OCI-LY7 (cell line): ENCODE measurements at regions not wholly inside any gene's neighbourhood (a gene's known extent, or its start where the extent isn't known, plus 50 kb on each side); places are given as distances from the start of the nearest gene placed in this dataset.
"Not testable (repeated sequence)": the region's sequence is repeated elsewhere in the genome, so short reads cannot be mapped to it uniquely, and the experiment has no call there.

Experiments
- BruUV-seq: library from RNA; stranded (reverse); fragments of 400-500 nt; replicated peaks from 2 replicates; lab custom pipeline; 2021; lab: Mats Ljungman, UMichigan
- CTCF ChIA-PET: fragments of 300-600 bp; sonication (Branson Sonifier 250); formaldehyde crosslinking; loops from one replicate; lab custom pipeline; 2022; ENCODE audit warnings: antibody characterized with exemption; ENCODE audit not compliant: unreplicated experiment; lab: Charles Lee
- POLR2A ChIA-PET: fragments of 300-600 bp; sonication (Branson Sonifier 250); formaldehyde crosslinking; loops from one replicate; lab custom pipeline; 2022; ENCODE audit warnings: antibody characterized with exemption; lab: Charles Lee
- DNase-seq: peaks from one replicate; pipeline ENCODE4 v3.0.0-alpha.2; 2015; ENCODE audit warnings: low spot score
- H2AFZ ChIP-seq: fragments of 200-600 bp; sonication (generic), shearing (Covaris generic); 2 replicates; pipeline ENCODE4 v1.6.1; 2014; ENCODE audit warnings: mild to moderate bottlenecking, antibody characterized with exemption, low read length, moderate library complexity
- H3K27ac ChIP-seq: fragments of 200-600 bp; sonication (generic); 2 replicates; pipeline ENCODE4 v1.5.1; 2014; ENCODE audit warnings: mixed run types, low read depth, mild to moderate bottlenecking, moderate library complexity, low read length, inconsistent platforms; ENCODE audit not compliant: poor library complexity, severe bottlenecking
- H3K36me3 ChIP-seq: fragments of 200-600 bp; sonication (generic); 2 replicates; pipeline ENCODE4 v1.6.1; 2014; ENCODE audit warnings: mild to moderate bottlenecking, antibody characterized with exemption, low read length, moderate library complexity, mixed read lengths; ENCODE audit not compliant: insufficient read depth
- H3K4me1 ChIP-seq: fragments of 200-600 bp; sonication (generic); 2 replicates; pipeline ENCODE4 v1.5.1; 2014; ENCODE audit warnings: mild to moderate bottlenecking, low read length; ENCODE audit not compliant: insufficient read depth, poor library complexity, severe bottlenecking
- H3K4me2 ChIP-seq: fragments of 200-600 bp; sonication (generic); 2 replicates; pipeline ENCODE4 v1.6.1; 2014; ENCODE audit warnings: mild to moderate bottlenecking, low read length
- H3K4me3 ChIP-seq: fragments of 200-600 bp; sonication (generic); 2 replicates; pipeline ENCODE4 v1.5.1; 2014; ENCODE audit warnings: mild to moderate bottlenecking, low read depth, low read length; ENCODE audit not compliant: poor library complexity, severe bottlenecking
- H3K79me2 ChIP-seq: fragments of 200-600 bp; sonication (generic); 2 replicates; pipeline ENCODE4 v1.6.1; 2016; ENCODE audit warnings: low read depth, mild to moderate bottlenecking, low read length, moderate library complexity, mixed read lengths; ENCODE audit not compliant: insufficient read depth
- H3K9me2 ChIP-seq: fragments of 200-600 bp; sonication (generic); 2 replicates; pipeline ENCODE4 v1.6.1; 2016; ENCODE audit warnings: mild to moderate bottlenecking, low read length, mixed read lengths; ENCODE audit not compliant: insufficient read depth
- H3K9me3 ChIP-seq: fragments of 200-600 bp; sonication (generic); 2 replicates; pipeline ENCODE4 v1.6.1; 2014; ENCODE audit warnings: mild to moderate bottlenecking, mixed run types, low read length, mixed read lengths
- H4K20me1 ChIP-seq: fragments of 200-600 bp; sonication (generic); 2 replicates; pipeline ENCODE4 v1.6.1; 2014; ENCODE audit warnings: mild to moderate bottlenecking, antibody characterized with exemption, low read length, moderate library complexity, mixed read lengths; ENCODE audit not compliant: insufficient read depth
- CTCF ChIP-seq: fragments of 200-600 bp; sonication (generic); conservative IDR thresholded peaks from 2 replicates; pipeline ENCODE4 v1.5.1; 2014; ENCODE audit warnings: mild to moderate bottlenecking, antibody characterized with exemption, low read length, moderate library complexity, mixed read lengths
- EZH2phosphoT487 ChIP-seq: fragments of 200-600 bp; sonication (generic); IDR thresholded peaks from 2 replicates; pipeline ENCODE4 v1.6.1; 2018; ENCODE audit warnings: low read depth, borderline replicate concordance, mild to moderate bottlenecking, mixed run types, antibody characterized with exemption, low read length, moderate library complexity, mixed read lengths
- intact Hi-C: fragments of 100-400 bp; cut with micrococcal nuclease; formaldehyde crosslinking; loops from one replicate; pipeline ENCODE4 v1.10.0; 2022; ENCODE audit not compliant: unreplicated experiment

DNA sequence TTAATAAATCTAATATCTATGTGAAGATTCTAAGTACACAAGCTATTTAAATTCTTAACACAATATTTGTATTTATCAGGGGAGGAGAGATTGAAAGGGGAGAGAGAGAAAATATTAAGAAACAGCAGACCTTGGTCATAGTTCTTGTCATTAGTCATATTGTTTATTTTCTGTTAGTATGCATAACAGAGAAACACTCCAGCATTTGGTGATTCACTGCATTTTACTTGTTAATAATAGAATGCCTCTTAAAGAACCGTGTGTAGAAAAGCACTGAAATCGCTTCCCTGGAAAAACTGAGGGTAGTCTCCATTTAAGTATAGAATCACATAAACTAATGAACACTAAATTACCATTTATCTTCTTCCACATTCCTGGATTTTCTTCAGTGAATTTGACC lies 122.7 kb upstream of the TRPC6 start:
- Histone ChIP-seq H3K9me2 (no peaks in the 10 kb centered on the region), H2AFZ (no peak overlapping the region), H4K20me1 (no peaks in the 10 kb centered on the region), H3K9me3 (no peaks in the 10 kb centered on the region), H3K4me2 (no peak overlapping the region), H3K4me1 (no peaks in the 10 kb centered on the region), H3K4me3 (no peak overlapping the region), H3K79me2 (no peaks in the 10 kb centered on the region), H3K27ac (no peak overlapping the region), H3K36me3 (no peaks in the 10 kb centered on the region)
- no peak for DNase-seq
- intact Hi-C loops, result no loop called here
- ChIA-PET POLR2A (no interaction called here), CTCF (no interaction called here)
- TF ChIP-seq CTCF, result no peak
- TF ChIP-seq EZH2phosphoT487, result no peak
- no TSS peak for BruUV-seq

GRCh38 chr11:101705972-101706371 lies 122.2 kb upstream of the TRPC6 start:
- Histone ChIP-seq H3K27ac (no peak overlapping the region), H3K79me2 (no peaks in the 10 kb centered on the region), H2AFZ (no peak overlapping the region), H3K4me1 (no peaks in the 10 kb centered on the region), H3K9me3 (no peaks in the 10 kb centered on the region), H4K20me1 (no peaks in the 10 kb centered on the region), H3K36me3 (no peaks in the 10 kb centered on the region), H3K9me2 (no peaks in the 10 kb centered on the region), H3K4me3 (no peak overlapping the region), H3K4me2 (no peak overlapping the region)
- intact Hi-C loops, result no loop called here
- BruUV-seq, result no TSS peak
- ChIA-PET POLR2A (no interaction called here), CTCF (no interaction called here)
- TF ChIP-seq CTCF (no peak), EZH2phosphoT487 (no peak)
- DNase-seq, result no peak

GRCh38 chr11:101694869-101695268 lies 111.1 kb upstream of the TRPC6 start:
- H3K9me2 ChIP-seq, H3K9me3 ChIP-seq, H3K4me1 ChIP-seq, POLR2A ChIA-PET, H2AFZ ChIP-seq, H3K27ac ChIP-seq, H4K20me1 ChIP-seq, intact Hi-C loops, H3K36me3 ChIP-seq, CTCF ChIA-PET, DNase-seq, H3K4me3 ChIP-seq, H3K4me2 ChIP-seq, BruUV-seq, H3K79me2 ChIP-seq: not testable (repeated sequence)
